ENCODE measurements at regions not wholly inside any gene's neighbourhood (a gene's known extent, or its start where the extent isn't known, plus 50 kb on each side); places are given as distances from the start of the nearest gene placed in this dataset.

- TF ChIP-seq CTCF (IDR thresholded peaks at IDR 0.05), result no peak
- Histone ChIP-seq H3K4me1 (no peaks in the 10 kb centered on the region), H3K36me3 (no peaks in the 10 kb centered on the region), H3K27ac (no peak overlapping the region), H3K27me3 (peaks cover 8 to 75% (median 42%) of the 10 kb centered on the region in 4 donors), H3K4me3 (no peak overlapping the region), H3K9me3 (no peaks in the 10 kb centered on the region)
- intact Hi-C loops (cut with DNase I), result no loop called here
- FAIRE-seq (no peak), ATAC-seq (no peak), DNase-seq (no peak)
- 52 to 54% methylated on average over 5 of the region's 5 CpGs for WGBS, 2 donors
Observed at GRCh38 chr6:27678469-27678868, 205.6 kb upstream of the ZNF184 start.

GRCh38 chr6:27674882-27675281, 202.0 kb upstream of the ZNF184 start:
- 66 to 67% methylated on average over 9 of the region's 9 CpGs for WGBS, 2 donors
- no peak overlapping the region for H3K27ac ChIP-seq
- H3K4me3 ChIP-seq, result no peak overlapping the region
- DNase-seq (no peak), FAIRE-seq (no peak), ATAC-seq (no peak)
- peaks cover 14 to 82% (median 36%) of the 10 kb centered on the region in 4 donors for H3K27me3 ChIP-seq
- intact Hi-C loops (cut with DNase I), result no loop called here
- H3K9me3 ChIP-seq, result no peaks in the 10 kb centered on the region
- H3K4me1 ChIP-seq, result no peaks in the 10 kb centered on the region
- TF ChIP-seq CTCF (IDR thresholded peaks at IDR 0.05), result no peak
- no peaks in the 10 kb centered on the region for H3K36me3 ChIP-seq

GRCh38 chr6:27672113-27672799, 199.4 kb upstream of the ZNF184 start:
- DNase-seq, result no peak
- intact Hi-C loops (cut with DNase I), result no loop called here
- H3K4me3 ChIP-seq, result no peak overlapping the region
- FAIRE-seq, result no peak
- H3K9me3 ChIP-seq, result no peaks in the 10 kb centered on the region
- H3K36me3 ChIP-seq, result no peaks in the 10 kb centered on the region
- no peak for TF ChIP-seq CTCF (IDR thresholded peaks at IDR 0.05)
- H3K27ac ChIP-seq, result no peak overlapping the region
- WGBS, 2 donors, result 5 to 6% methylated on average over 28 of the region's 28 CpGs
- peaks cover 18 to 83% (median 26%) of the 10 kb centered on the region in 4 donors for H3K27me3 ChIP-seq
- ATAC-seq, result peak in 2 of 4 donors; percentile 37 to 67
- no peaks in the 10 kb centered on the region for H3K4me1 ChIP-seq

GRCh38 chr6:27669624-27670301, 196.9 kb upstream of the ZNF184 start:
- FAIRE-seq, result no peak
- H3K9me3 ChIP-seq, result no peaks in the 10 kb centered on the region
- intact Hi-C loops (cut with DNase I), result no loop called here
- TF ChIP-seq CTCF (IDR thresholded peaks at IDR 0.05), result no peak
- 15 to 17% methylated on average over 18 of the region's 18 CpGs for WGBS, 2 donors
- H3K4me3 ChIP-seq, result no peak overlapping the region
- peaks cover 16 to 88% (median 29%) of the 10 kb centered on the region in 4 donors for H3K27me3 ChIP-seq
- DNase-seq, result no peak
- ATAC-seq, result no peak
- H3K36me3 ChIP-seq, result no peaks in the 10 kb centered on the region
- no peak overlapping the region for H3K27ac ChIP-seq
- H3K4me1 ChIP-seq, result no peaks in the 10 kb centered on the region

- intact Hi-C loops (cut with DNase I), result no loop called here
- no peaks in the 10 kb centered on the region for H3K36me3 ChIP-seq
- H3K9me3 ChIP-seq, result no peaks in the 10 kb centered on the region
- ATAC-seq, result no peak
- TF ChIP-seq CTCF (IDR thresholded peaks at IDR 0.05), result no peak
- 11 to 12% methylated on average over 11 of the region's 11 CpGs for WGBS, 2 donors
- no peak for FAIRE-seq
- H3K27me3 ChIP-seq, result peaks cover 16 to 84% (median 29%) of the 10 kb centered on the region in 4 donors
- H3K4me3 ChIP-seq, result no peak overlapping the region
- DNase-seq, result no peak
- no peak overlapping the region for H3K27ac ChIP-seq
- no peaks in the 10 kb centered on the region for H3K4me1 ChIP-seq
Observed at GRCh38 chr6:27669295-27669623, 196.4 kb upstream of the ZNF184 start.

Data from pancreas (tissue), 10 donors.